GM12872 (cell line): ENCODE measurements at regions not wholly inside any gene's neighbourhood (a gene's known extent, or its start where the extent isn't known, plus 50 kb on each side); places are given as distances from the start of the nearest gene placed in this dataset.

Experiments used
- TF ChIP-seq, protein P1 (sequence below): IDR thresholded peaks from 3 replicates; pipeline ENCODE4 v1.5.1; 2011; ENCODE audit warnings: low read depth, mild to moderate bottlenecking, low read length, moderate library complexity; ENCODE audit not compliant: insufficient read depth

DNA sequence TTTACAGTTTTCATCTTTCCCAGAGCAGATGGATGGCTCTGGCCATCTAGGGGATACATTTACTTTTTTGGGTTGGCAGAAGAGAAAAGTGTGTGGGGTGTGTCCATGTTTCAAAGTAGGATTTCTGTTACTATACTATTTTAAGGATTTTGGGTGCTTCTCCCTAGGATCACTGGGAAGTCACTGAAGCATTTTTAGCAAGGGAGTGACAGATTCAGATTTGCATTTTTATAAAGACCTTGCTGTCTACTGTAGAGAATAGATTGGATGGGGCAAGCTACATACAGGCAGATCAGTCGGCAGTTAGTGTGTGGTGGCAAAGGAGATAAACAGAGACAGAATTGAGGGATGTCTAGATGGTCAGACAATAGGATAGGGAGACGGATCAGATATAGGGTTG is 122.5 kb downstream of the TBX19 start:
- TF ChIP-seq, protein P1, sequence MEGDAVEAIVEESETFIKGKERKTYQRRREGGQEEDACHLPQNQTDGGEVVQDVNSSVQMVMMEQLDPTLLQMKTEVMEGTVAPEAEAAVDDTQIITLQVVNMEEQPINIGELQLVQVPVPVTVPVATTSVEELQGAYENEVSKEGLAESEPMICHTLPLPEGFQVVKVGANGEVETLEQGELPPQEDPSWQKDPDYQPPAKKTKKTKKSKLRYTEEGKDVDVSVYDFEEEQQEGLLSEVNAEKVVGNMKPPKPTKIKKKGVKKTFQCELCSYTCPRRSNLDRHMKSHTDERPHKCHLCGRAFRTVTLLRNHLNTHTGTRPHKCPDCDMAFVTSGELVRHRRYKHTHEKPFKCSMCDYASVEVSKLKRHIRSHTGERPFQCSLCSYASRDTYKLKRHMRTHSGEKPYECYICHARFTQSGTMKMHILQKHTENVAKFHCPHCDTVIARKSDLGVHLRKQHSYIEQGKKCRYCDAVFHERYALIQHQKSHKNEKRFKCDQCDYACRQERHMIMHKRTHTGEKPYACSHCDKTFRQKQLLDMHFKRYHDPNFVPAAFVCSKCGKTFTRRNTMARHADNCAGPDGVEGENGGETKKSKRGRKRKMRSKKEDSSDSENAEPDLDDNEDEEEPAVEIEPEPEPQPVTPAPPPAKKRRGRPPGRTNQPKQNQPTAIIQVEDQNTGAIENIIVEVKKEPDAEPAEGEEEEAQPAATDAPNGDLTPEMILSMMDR, result no peak

DNA sequence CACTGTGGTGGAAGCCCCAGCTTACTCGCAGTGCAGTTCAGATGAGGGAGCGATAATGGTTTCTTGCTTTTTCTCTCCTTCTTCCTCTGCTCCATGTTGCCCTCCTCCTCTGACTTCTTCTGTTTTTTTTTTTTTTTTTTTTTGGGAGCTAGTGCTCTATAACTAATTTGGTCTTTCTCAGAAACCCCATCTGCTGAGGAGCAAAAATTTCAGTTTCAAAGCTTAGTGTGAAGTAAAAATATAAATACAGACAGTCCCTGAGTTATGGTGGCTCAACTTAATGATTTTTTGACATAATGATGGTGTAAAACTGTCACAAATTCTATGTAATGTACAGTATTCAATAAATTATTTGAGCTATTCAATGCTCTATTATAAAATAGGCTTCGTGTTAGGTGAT is 120.7 kb downstream of the TBX19 start:
- TF ChIP-seq, protein P1, result no peak

GRCh38 chr1:168400139-168400538 is 119.5 kb downstream of the TBX19 start:
- TF ChIP-seq, protein P1, result no peak

GRCh38 chr1:168397806-168398205 is 117.1 kb downstream of the TBX19 start:
- TF ChIP-seq, protein P1, result no peak

DNA sequence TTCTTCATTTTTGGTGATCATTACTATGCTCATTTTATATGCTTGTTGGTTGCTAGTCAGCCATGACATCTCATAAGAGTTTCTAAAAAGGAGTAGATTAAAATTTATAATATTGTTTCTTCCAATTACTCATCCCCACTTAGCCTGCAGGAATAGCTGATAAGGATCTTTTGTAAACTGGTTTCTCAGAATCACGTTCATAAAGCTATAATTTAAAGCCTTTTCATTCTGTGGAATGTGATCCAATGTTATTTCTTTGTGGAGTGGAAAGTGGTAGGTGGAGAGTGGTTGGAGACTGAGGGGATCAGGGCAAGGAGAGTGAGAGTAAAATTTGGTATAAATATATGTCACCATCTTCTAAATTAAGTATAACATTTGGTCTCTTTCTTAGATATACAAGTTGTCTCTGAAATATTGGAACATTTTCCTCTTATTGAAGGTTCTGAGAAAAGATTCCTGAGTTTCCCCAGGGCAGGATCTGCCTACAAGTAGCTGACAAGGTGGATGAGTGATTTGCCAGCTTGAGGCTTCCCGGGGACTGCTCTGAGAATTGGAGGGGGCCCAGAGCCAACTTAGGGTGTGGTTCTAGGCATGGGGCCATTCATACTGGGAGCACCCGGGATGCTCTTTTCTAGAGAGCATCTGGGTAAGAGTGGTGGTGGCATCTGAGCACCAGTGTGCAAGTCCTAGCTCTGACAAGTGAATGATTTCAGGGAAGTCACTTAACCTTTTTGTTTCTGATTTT is 116.4 kb downstream of the TBX19 start:
- TF ChIP-seq, protein P1, result no peak

GRCh38 chr1:168396508-168396907 is 115.8 kb downstream of the TBX19 start:
- TF ChIP-seq, protein P1, result no peak

GRCh38 chr1:168394858-168395257 is 114.2 kb downstream of the TBX19 start:
- TF ChIP-seq, protein P1, result no peak
